Suprapubic skin (tissue), 4 donors: ENCODE measurements at regions not wholly inside any gene's neighbourhood (a gene's known extent, or its start where the extent isn't known, plus 50 kb on each side); places are given as distances from the start of the nearest gene placed in this dataset.

Experiments
- POLR2A ChIP-seq, 2 donors: fragments of 450-650 bp; IDR thresholded peaks; one replicate each; pipeline ENCODE4 v1.6.1; 2017; ENCODE audit warnings: antibody characterized with exemption in 2 of 2, mild to moderate bottlenecking in 2 of 2, moderate library complexity in 2 of 2
- POLR2AphosphoS5 ChIP-seq, 3 donors: sonication (generic); formaldehyde crosslinking; IDR thresholded peaks; one replicate each; pipeline ENCODE4 v1.6.1; 2017; ENCODE audit warnings: antibody characterized with exemption in 3 of 3

DNA sequence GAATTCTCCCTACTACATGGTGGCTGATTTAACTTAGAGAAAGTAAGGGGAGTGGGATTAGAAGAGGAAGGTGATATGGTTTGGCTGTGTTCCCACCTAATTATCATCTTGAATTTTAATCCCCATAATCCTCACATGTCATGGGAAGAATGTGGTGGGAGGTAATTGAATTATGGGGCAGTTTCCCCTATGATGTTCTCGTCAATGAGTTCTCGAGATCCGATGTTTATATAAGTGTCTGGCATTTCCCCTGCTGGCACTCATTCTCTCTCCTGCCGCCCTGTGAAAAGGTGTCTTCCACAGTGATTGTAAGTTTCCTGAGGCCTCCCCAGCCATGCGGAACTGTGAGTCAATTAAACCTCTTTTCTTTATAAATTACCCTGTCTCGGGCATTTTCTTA, 169.3 kb downstream of the CASP12 start:
- TF ChIP-seq POLR2A (IDR thresholded peaks at IDR 0.05), result no peak
- no peak for TF ChIP-seq POLR2AphosphoS5 (IDR thresholded peaks at IDR 0.05)
